ENCODE measurements at regions not wholly inside any gene's neighbourhood (a gene's known extent, or its start where the extent isn't known, plus 50 kb on each side); places are given as distances from the start of the nearest gene placed in this dataset.
A peak's percentile ranks its signal among the peaks of the same experiment; 100 is the strongest.

DNA sequence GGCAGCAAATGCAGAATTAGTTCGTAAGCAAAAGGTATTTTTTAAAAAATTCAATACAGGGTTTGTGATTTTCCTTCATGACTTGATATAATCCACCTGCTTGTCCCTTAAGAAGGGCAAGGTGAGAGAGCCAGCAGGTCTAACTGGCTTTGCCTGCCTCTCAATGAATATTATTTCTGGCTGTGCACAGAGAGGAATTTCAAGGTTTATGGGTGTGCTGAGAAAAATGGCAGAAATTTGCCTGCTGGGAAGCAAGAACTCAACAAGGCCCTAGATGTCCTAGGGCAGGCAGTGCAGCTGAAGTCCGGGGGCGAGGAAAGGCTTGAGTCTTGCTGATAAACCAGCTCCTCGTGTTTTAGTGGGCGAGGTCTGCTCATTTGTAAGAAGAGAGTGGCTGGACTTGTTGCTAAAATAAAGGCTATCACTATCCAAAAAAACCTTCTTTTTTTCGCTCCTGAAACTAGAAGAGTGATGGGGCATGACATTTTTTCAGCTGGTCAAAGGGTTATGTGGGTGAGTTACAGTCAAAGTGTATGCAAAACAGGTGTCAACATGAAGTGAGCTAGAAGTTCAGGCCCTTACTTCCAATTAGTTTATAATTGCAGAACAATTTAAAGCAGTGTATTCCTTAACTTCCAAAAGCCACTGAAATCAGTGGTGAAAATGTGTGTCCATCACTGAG, 385.8 kb upstream of the KLF6 start:
- dilution Hi-C loops (cut with MboI; ENCODE audit: extremely low pct_ligation_motif_present, low sequenced_read_pairs): no loop called here
- Histone ChIP-seq H4K20me1 (ENCODE audit: control insufficient read depth, extremely low read depth, insufficient read depth, low read length) (no peaks in the 10 kb centered on the region), H3K27me3 (ENCODE audit: control insufficient read depth, extremely low read depth, insufficient read depth, low read length) (no peaks in the 10 kb centered on the region), H3K9me1 (ENCODE audit: control insufficient read depth, extremely low read depth, insufficient read depth, low read length) (no peaks in the 10 kb centered on the region), H3K79me2 (ENCODE audit: control insufficient read depth, insufficient read depth, low read length) (no peaks in the 10 kb centered on the region), H3K4me1 (ENCODE audit: control insufficient read depth, extremely low read depth, insufficient read depth, low read length) (peaks cover 11% of the 10 kb centered on the region), H3K9ac (ENCODE audit: control insufficient read depth, extremely low read depth, insufficient read depth, low read length) (no peak overlapping the region), H3K9me3 (ENCODE audit: control insufficient read depth, low read depth, low read length) (peaks cover 1% of the 10 kb centered on the region), H3K4me2 (ENCODE audit: control insufficient read depth, extremely low read depth, insufficient read depth, low read depth, low read length) (no peak overlapping the region), H2AFZ (ENCODE audit: control insufficient read depth, low read length) (no peak overlapping the region), H3K27ac (ENCODE audit: control insufficient read depth, insufficient read depth, low read length) (no peak overlapping the region), H3K4me3 (ENCODE audit: control insufficient read depth in 2 of 3, extremely low read depth in 1 of 3, insufficient read depth in 2 of 3, low read depth in 1 of 3, low read length in 3 of 3) (no peak overlapping the region), H3K36me3 (ENCODE audit: control insufficient read depth in 2 of 2, extremely low read depth in 1 of 2, insufficient read depth in 2 of 2, low read length in 2 of 2) (no peaks in the 10 kb centered on the region)
- FAIRE-seq (no peak), DNase-seq (ENCODE audit: low read depth, low spot score) (no peak)
- TF ChIP-seq, protein P1, sequence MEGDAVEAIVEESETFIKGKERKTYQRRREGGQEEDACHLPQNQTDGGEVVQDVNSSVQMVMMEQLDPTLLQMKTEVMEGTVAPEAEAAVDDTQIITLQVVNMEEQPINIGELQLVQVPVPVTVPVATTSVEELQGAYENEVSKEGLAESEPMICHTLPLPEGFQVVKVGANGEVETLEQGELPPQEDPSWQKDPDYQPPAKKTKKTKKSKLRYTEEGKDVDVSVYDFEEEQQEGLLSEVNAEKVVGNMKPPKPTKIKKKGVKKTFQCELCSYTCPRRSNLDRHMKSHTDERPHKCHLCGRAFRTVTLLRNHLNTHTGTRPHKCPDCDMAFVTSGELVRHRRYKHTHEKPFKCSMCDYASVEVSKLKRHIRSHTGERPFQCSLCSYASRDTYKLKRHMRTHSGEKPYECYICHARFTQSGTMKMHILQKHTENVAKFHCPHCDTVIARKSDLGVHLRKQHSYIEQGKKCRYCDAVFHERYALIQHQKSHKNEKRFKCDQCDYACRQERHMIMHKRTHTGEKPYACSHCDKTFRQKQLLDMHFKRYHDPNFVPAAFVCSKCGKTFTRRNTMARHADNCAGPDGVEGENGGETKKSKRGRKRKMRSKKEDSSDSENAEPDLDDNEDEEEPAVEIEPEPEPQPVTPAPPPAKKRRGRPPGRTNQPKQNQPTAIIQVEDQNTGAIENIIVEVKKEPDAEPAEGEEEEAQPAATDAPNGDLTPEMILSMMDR (optimal IDR thresholded peaks at IDR 0.05 in 1 of 3, IDR thresholded peaks at IDR 0.05 in 1 of 3, conservative IDR thresholded peaks at IDR 0.05 in 1 of 3; ENCODE audit: extremely low read depth in 1 of 3, insufficient read depth in 2 of 3, low read length in 3 of 3): no peak
- no peak for TF ChIP-seq EZH2 (IDR thresholded peaks at IDR 0.05; ENCODE audit: low read length)

DNA sequence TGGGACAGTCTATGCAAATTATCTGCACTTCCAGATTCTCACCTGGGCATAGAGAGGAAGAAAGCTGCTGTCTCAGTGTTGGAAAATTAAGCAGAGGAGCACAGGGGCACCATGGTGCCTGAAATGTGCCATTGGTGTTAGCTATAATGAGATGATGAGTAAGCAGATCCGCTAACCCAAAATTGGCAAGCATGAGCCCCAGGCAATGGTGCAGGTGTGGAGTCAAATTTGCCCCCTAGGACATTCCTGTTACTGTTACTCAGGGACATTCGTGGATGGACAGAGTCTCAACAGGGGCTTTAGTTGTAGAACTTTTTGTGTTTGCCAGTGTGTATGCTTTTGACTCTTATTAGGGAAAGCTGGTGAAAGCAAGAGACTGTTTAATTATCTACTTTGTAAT, 385.2 kb upstream of the KLF6 start:
- H3K4me2 ChIP-seq (ENCODE audit: control insufficient read depth, extremely low read depth, insufficient read depth, low read depth, low read length): no peak overlapping the region
- DNase-seq (ENCODE audit: low read depth, low spot score) (no peak), FAIRE-seq (peak; percentile 90)
- TF ChIP-seq, protein P1 (optimal IDR thresholded peaks at IDR 0.05 in 1 of 3, IDR thresholded peaks at IDR 0.05 in 1 of 3, conservative IDR thresholded peaks at IDR 0.05 in 1 of 3; ENCODE audit: extremely low read depth in 1 of 3, insufficient read depth in 2 of 3, low read length in 3 of 3): no peak
- no peak for TF ChIP-seq EZH2 (IDR thresholded peaks at IDR 0.05; ENCODE audit: low read length)
- no peaks in the 10 kb centered on the region for H3K36me3 ChIP-seq (ENCODE audit: control insufficient read depth in 2 of 2, extremely low read depth in 1 of 2, insufficient read depth in 2 of 2, low read length in 2 of 2)
- no peaks in the 10 kb centered on the region for H4K20me1 ChIP-seq (ENCODE audit: control insufficient read depth, extremely low read depth, insufficient read depth, low read length)
- H2AFZ ChIP-seq (ENCODE audit: control insufficient read depth, low read length): no peak overlapping the region
- dilution Hi-C loops (cut with MboI; ENCODE audit: extremely low pct_ligation_motif_present, low sequenced_read_pairs): no loop called here
- H3K4me1 ChIP-seq (ENCODE audit: control insufficient read depth, extremely low read depth, insufficient read depth, low read length): peaks cover 11% of the 10 kb centered on the region
- H3K9me1 ChIP-seq (ENCODE audit: control insufficient read depth, extremely low read depth, insufficient read depth, low read length): no peaks in the 10 kb centered on the region
- no peaks in the 10 kb centered on the region for H3K27me3 ChIP-seq (ENCODE audit: control insufficient read depth, extremely low read depth, insufficient read depth, low read length)
- H3K79me2 ChIP-seq (ENCODE audit: control insufficient read depth, insufficient read depth, low read length): no peaks in the 10 kb centered on the region
- no peak overlapping the region for H3K9ac ChIP-seq (ENCODE audit: control insufficient read depth, extremely low read depth, insufficient read depth, low read length)
- H3K9me3 ChIP-seq (ENCODE audit: control insufficient read depth, low read depth, low read length): peaks cover 1% of the 10 kb centered on the region
- no peak overlapping the region for H3K27ac ChIP-seq (ENCODE audit: control insufficient read depth, insufficient read depth, low read length)
- no peak overlapping the region for H3K4me3 ChIP-seq (ENCODE audit: control insufficient read depth in 2 of 3, extremely low read depth in 1 of 3, insufficient read depth in 2 of 3, low read depth in 1 of 3, low read length in 3 of 3)

Data from keratinocyte (primary cell).